HCT116 (cell line): ENCODE measurements at regions not wholly inside any gene's neighbourhood (a gene's known extent, or its start where the extent isn't known, plus 50 kb on each side); places are given as distances from the start of the nearest gene placed in this dataset.

Experiments used
- EGR1 ChIP-seq: IDR thresholded peaks from 2 replicates; pipeline ENCODE4 v1.6.1; 2012; ENCODE audit warnings: low read depth
- EZH2 ChIP-seq: fragments of 200-600 bp; sonication (generic); IDR thresholded peaks from 2 replicates; pipeline ENCODE4 v1.6.1; 2017; ENCODE audit warnings: antibody characterized with exemption, mixed run types
- EZH2phosphoT487 ChIP-seq: fragments of 200-600 bp; IDR thresholded peaks from 2 replicates; pipeline ENCODE4 v1.6.1; 2018; ENCODE audit warnings: antibody characterized with exemption, borderline replicate concordance
- POLR2A ChIP-seq: IDR thresholded peaks from 2 replicates; pipeline ENCODE4 v1.7.0; 2011; ENCODE audit warnings: borderline replicate concordance; ENCODE audit not compliant: insufficient read depth, insufficient read length; ENCODE audit errors: extremely low read depth
- TCF7L2 ChIP-seq: IDR thresholded peaks from 2 replicates; pipeline ENCODE4 v1.7.0; 2011; ENCODE audit warnings: borderline replicate concordance, inconsistent platforms; ENCODE audit not compliant: insufficient read depth, insufficient read length; ENCODE audit errors: extremely low read depth
- ZFX ChIP-seq: fragments of 450-650 bp; IDR thresholded peaks from 2 replicates; pipeline ENCODE4 v1.6.1; 2017
- TF ChIP-seq, protein P1 (sequence below), 3 experiments: fragments of 200-600 bp in 1 of 3; sonication (generic) in 1 of 3; IDR thresholded peaks in 2 of 3; conservative IDR thresholded peaks in 1 of 3; 2 replicates each; pipeline ENCODE4 v1.5.1; 2012 to 2017; ENCODE audit warnings: low read depth in 2 of 3, low read length in 2 of 3, antibody characterized with exemption in 1 of 3, borderline replicate concordance in 1 of 3, control low read depth in 1 of 3, mild to moderate bottlenecking in 1 of 3, mixed read lengths in 1 of 3, mixed run types in 1 of 3, moderate library complexity in 1 of 3; ENCODE audit not compliant: insufficient read depth in 1 of 3
- TF ChIP-seq, protein P2 (sequence below): IDR thresholded peaks from 2 replicates; pipeline ENCODE4 v1.6.1; 2012

DNA sequence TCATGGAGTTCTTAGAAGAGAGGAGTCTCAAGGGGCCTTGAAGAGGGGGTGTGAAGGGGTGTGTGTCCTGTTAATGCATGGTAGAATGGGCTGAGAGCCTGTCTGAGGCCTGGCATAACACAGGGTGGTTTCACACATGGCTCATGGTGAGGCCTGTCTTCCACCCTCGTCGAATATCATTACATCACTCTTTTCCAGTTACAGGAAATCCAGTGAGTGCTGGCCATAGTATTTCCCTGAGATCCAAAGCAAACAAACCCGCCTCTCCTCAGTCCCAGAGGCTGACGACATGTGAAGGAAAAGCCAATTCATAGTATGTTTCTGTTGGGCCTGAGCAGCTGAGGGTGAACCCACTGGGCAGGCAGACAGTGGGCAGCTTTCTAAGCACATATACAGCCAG lies 159.4 kb upstream of the NR3C1 start:
- TF ChIP-seq POLR2A (no peak), EZH2phosphoT487 (no peak), TCF7L2 (no peak), ZFX (no peak), EGR1 (no peak), EZH2 (no peak)
- TF ChIP-seq, protein P1, sequence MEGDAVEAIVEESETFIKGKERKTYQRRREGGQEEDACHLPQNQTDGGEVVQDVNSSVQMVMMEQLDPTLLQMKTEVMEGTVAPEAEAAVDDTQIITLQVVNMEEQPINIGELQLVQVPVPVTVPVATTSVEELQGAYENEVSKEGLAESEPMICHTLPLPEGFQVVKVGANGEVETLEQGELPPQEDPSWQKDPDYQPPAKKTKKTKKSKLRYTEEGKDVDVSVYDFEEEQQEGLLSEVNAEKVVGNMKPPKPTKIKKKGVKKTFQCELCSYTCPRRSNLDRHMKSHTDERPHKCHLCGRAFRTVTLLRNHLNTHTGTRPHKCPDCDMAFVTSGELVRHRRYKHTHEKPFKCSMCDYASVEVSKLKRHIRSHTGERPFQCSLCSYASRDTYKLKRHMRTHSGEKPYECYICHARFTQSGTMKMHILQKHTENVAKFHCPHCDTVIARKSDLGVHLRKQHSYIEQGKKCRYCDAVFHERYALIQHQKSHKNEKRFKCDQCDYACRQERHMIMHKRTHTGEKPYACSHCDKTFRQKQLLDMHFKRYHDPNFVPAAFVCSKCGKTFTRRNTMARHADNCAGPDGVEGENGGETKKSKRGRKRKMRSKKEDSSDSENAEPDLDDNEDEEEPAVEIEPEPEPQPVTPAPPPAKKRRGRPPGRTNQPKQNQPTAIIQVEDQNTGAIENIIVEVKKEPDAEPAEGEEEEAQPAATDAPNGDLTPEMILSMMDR (IDR thresholded peaks at IDR 0.05 in 2 of 3, conservative IDR thresholded peaks at IDR 0.05 in 1 of 3; ENCODE audit: borderline replicate concordance in 1 of 3, insufficient read depth in 1 of 3, low read depth in 2 of 3, low read length in 2 of 3), result no peak
- TF ChIP-seq, protein P2, sequence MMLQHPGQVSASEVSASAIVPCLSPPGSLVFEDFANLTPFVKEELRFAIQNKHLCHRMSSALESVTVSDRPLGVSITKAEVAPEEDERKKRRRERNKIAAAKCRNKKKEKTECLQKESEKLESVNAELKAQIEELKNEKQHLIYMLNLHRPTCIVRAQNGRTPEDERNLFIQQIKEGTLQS, result no peak
